ENCODE measurements at regions not wholly inside any gene's neighbourhood (a gene's known extent, or its start where the extent isn't known, plus 50 kb on each side); places are given as distances from the start of the nearest gene placed in this dataset.

- H3K27ac ChIP-seq: no peak overlapping the region
- H3K9me3 ChIP-seq: no peaks in the 10 kb centered on the region
- no peak overlapping the region for H3K4me3 ChIP-seq
- H3K4me1 ChIP-seq: peaks cover 0 to 4% (median 0%) of the 10 kb centered on the region in 4 donors
- no peak for TF ChIP-seq POLR2AphosphoS5 (IDR thresholded peaks at IDR 0.05)
- no peak for TF ChIP-seq EP300 (IDR thresholded peaks at IDR 0.05)
- no peak for TF ChIP-seq POLR2A (IDR thresholded peaks at IDR 0.05)
- no peak for TF ChIP-seq CTCF (IDR thresholded peaks at IDR 0.05)
- WGBS, 2 donors: 70 to 73% methylated on average over 6 of the region's 6 CpGs
- no peaks in the 10 kb centered on the region for H3K36me3 ChIP-seq
- no peak for DNase-seq
- intact Hi-C loops (cut with DNase I): no loop called here
- peaks cover 3 to 20% (median 7%) of the 10 kb centered on the region in 3 donors for H3K27me3 ChIP-seq
Observed at GRCh38 chr20:37602634-37603033, 75.0 kb upstream of the BLCAP start.

- TF ChIP-seq CTCF (IDR thresholded peaks at IDR 0.05): no peak
- TF ChIP-seq POLR2AphosphoS5 (IDR thresholded peaks at IDR 0.05): no peak
- no peak for TF ChIP-seq POLR2A (IDR thresholded peaks at IDR 0.05)
- no peak for TF ChIP-seq EP300 (IDR thresholded peaks at IDR 0.05)
- WGBS, 2 donors: 60 to 68% methylated on average over 3 of the region's 3 CpGs
- H3K27me3 ChIP-seq: peaks cover 3 to 30% (median 8%) of the 10 kb centered on the region in 3 donors
Observed at GRCh38 chr20:37600486-37600885, 72.8 kb upstream of the BLCAP start.

GRCh38 chr20:37598575-37599342 is 71.1 kb upstream of the BLCAP start:
- WGBS, 2 donors: 40 to 41% methylated on average over 10 of the region's 10 CpGs

More at GRCh38 chr20:37600486-37600885, 72.8 kb upstream of the BLCAP start:
- intact Hi-C loops (cut with DNase I): no loop called here
- Histone ChIP-seq H3K27ac (no peak overlapping the region), H3K4me3 (no peak overlapping the region), H3K4me1 (peaks cover 0 to 4% (median 0%) of the 10 kb centered on the region in 4 donors), H3K36me3 (no peaks in the 10 kb centered on the region), H3K9me3 (no peaks in the 10 kb centered on the region)
- DNase-seq: no peak

GRCh38 chr20:37598100-37598543 is 70.4 kb upstream of the BLCAP start:
- no peak overlapping the region for H3K4me3 ChIP-seq
- peaks cover 3 to 36% (median 8%) of the 10 kb centered on the region in 3 donors for H3K27me3 ChIP-seq
- TF ChIP-seq POLR2A (IDR thresholded peaks at IDR 0.05) (no peak), POLR2AphosphoS5 (IDR thresholded peaks at IDR 0.05) (no peak), EP300 (IDR thresholded peaks at IDR 0.05) (no peak), CTCF (IDR thresholded peaks at IDR 0.05) (no peak)
- H3K27ac ChIP-seq: no peak overlapping the region
- DNase-seq: no peak
- 6 to 18% methylated on average over 24 of the region's 24 CpGs for WGBS, 2 donors
- H3K9me3 ChIP-seq: no peaks in the 10 kb centered on the region
- peaks cover 0 to 4% (median 0%) of the 10 kb centered on the region in 4 donors for H3K4me1 ChIP-seq
- intact Hi-C loops (cut with DNase I): no loop called here
- H3K36me3 ChIP-seq: no peaks in the 10 kb centered on the region

More at GRCh38 chr20:37598575-37599342, 71.1 kb upstream of the BLCAP start:
- no peaks in the 10 kb centered on the region for H3K9me3 ChIP-seq
- H3K27me3 ChIP-seq: peaks cover 3 to 36% (median 8%) of the 10 kb centered on the region in 3 donors
- no peaks in the 10 kb centered on the region for H3K36me3 ChIP-seq
- TF ChIP-seq POLR2AphosphoS5 (IDR thresholded peaks at IDR 0.05) (no peak), EP300 (IDR thresholded peaks at IDR 0.05) (no peak), CTCF (IDR thresholded peaks at IDR 0.05) (no peak), POLR2A (IDR thresholded peaks at IDR 0.05) (no peak)
- H3K4me3 ChIP-seq: no peak overlapping the region
- no peak for DNase-seq
- H3K4me1 ChIP-seq: peaks cover 0 to 4% (median 0%) of the 10 kb centered on the region in 4 donors
- H3K27ac ChIP-seq: no peak overlapping the region
- intact Hi-C loops (cut with DNase I): no loop called here
